Body of pancreas (tissue), 4 donors: ENCODE measurements at regions not wholly inside any gene's neighbourhood (a gene's known extent, or its start where the extent isn't known, plus 50 kb on each side); places are given as distances from the start of the nearest gene placed in this dataset.

ENCODE experiments used
- ATAC-seq: fragments of 150-250 bp; one replicate; pipeline ENCODE4 v1.9.1; 2016
- DNase-seq, 4 donors: peaks; one replicate each; pipeline ENCODE4 v3.0.0-alpha.2; 2019
- H3K27ac ChIP-seq, 4 donors: fragments of 200-600 bp; sonication (generic); 1 replicate in 3 of 4; 2 replicates in 1 of 4; pipeline versions ENCODE4 v1.5.1 to v1.6.1; 2016 to 2019; ENCODE audit warnings: mild to moderate bottlenecking in 1 of 4, mixed read lengths in 1 of 4, moderate library complexity in 1 of 4
- H3K27me3 ChIP-seq, 2 donors: fragments of 200-600 bp; sonication (generic); one replicate each; pipeline ENCODE4 v1.6.0; 2016; ENCODE audit warnings: mild to moderate bottlenecking in 1 of 2
- H3K36me3 ChIP-seq, 2 donors: fragments of 200-600 bp; sonication (generic); replicated peaks in 1 of 2; 2 replicates each; pipeline ENCODE4 v1.5.1; 2016; ENCODE audit warnings: low read depth in 2 of 2; ENCODE audit not compliant: insufficient read depth in 1 of 2
- H3K4me1 ChIP-seq: fragments of 200-600 bp; sonication (generic); one replicate; pipeline ENCODE4 v1.6.0; 2016
- H3K4me3 ChIP-seq, 2 donors: fragments of 200-600 bp; sonication (generic); 1 replicate in 1 of 2; 2 replicates in 1 of 2; pipeline ENCODE4 v1.5.1; 2016 to 2019
- H3K9me3 ChIP-seq, 3 donors: fragments of 200-600 bp; sonication (generic); 1 replicate in 2 of 3; 2 replicates in 1 of 3; pipeline ENCODE4 v1.5.1; 2016
- POLR2A ChIP-seq, 3 donors: fragments of 450-650 bp; IDR thresholded peaks; one replicate each; pipeline ENCODE4 v1.6.1; 2016; ENCODE audit warnings: antibody characterized with exemption in 3 of 3, mild to moderate bottlenecking in 2 of 3
- WGBS, 2 donors: methylation state at CpG; one replicate each; pipeline ENCODE4 v1.1.5; 2017; 5-methylcytosine and 5-hydroxymethylcytosine counted together
- intact Hi-C: fragments of 100-400 bp; cut with DNase I; formaldehyde crosslinking; loops from one replicate; pipeline ENCODE4 v1.15.1; 2023
- TF ChIP-seq, protein P1 (sequence below), 7 experiments: fragments of 450-650 bp in 4 of 7; fragments of 200-600 bp in 3 of 7; sonication (generic) in 3 of 7; IDR thresholded peaks; one replicate each; pipeline ENCODE4 v1.5.1; 2016 to 2019; ENCODE audit warnings: antibody characterized with exemption in 7 of 7

DNA sequence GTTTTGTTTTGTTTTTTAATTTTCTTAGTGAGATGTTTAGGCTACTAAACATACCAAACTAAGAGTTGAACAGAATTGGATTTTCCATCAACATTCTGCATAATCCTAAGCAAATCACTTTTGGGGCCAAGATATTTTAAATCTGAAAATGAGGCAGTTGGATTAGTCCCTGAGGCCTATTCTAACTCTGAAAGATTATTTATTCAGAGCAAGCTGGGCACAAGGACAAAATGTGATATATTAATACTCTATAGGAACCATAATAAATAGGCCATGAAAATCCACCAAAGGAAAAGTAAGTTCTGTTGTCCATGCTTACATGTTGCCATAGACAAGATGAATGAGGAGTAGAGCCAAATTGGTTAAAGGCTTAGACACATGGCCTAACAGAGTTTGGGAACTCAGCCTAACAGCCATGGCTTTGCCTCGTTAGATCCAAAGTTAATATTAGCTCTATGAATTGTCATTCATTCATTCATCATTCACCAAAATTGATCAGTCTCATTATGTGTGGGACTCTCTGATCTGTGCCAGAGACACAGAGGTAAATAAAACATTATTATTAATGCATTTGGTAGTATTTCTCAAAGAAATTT lies 183.5 kb downstream of the SCG2 start:
- WGBS, 2 donors = 7 to 17% methylated on average over 1 of the region's 1 CpG

DNA sequence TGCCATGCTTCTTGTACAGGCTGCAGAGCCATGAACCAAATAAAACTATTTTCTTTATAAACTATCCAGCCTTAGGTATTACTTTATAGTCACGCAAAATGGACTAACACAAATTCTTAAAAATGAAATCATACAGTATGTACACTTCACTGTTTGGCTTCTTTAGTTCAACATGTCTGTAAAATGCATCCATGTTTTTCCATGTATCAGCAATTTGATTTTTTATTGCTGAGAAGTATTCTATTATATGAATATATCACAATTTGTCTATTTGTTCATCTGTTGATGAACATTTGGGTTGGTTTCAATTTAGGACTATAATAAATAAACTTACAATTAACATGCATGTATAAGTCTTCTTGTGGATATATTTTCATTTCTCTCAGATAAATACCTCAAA lies 182.1 kb downstream of the SCG2 start:
- no peak for DNase-seq
- intact Hi-C loops = no loop called here
- WGBS, 2 donors = 80 to 85% methylated on average over 1 of the region's 1 CpG

More for the DNA sequence above, 183.5 kb downstream of the SCG2 start:
- Histone ChIP-seq H3K36me3 (no peaks in the 10 kb centered on the region), H3K4me1 (no peaks in the 10 kb centered on the region), H3K27me3 (no peaks in the 10 kb centered on the region), H3K9me3 (no peaks in the 10 kb centered on the region), H3K27ac (peak overlapping the region in 3 of 4 donors; percentile 42 to 58 (median 54)), H3K4me3 (no peak overlapping the region)
- intact Hi-C loops = no loop called here
- DNase-seq = no peak
- ATAC-seq = peak; percentile 30
- TF ChIP-seq, protein P1, sequence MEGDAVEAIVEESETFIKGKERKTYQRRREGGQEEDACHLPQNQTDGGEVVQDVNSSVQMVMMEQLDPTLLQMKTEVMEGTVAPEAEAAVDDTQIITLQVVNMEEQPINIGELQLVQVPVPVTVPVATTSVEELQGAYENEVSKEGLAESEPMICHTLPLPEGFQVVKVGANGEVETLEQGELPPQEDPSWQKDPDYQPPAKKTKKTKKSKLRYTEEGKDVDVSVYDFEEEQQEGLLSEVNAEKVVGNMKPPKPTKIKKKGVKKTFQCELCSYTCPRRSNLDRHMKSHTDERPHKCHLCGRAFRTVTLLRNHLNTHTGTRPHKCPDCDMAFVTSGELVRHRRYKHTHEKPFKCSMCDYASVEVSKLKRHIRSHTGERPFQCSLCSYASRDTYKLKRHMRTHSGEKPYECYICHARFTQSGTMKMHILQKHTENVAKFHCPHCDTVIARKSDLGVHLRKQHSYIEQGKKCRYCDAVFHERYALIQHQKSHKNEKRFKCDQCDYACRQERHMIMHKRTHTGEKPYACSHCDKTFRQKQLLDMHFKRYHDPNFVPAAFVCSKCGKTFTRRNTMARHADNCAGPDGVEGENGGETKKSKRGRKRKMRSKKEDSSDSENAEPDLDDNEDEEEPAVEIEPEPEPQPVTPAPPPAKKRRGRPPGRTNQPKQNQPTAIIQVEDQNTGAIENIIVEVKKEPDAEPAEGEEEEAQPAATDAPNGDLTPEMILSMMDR (IDR thresholded peaks at IDR 0.05) = no peak

DNA sequence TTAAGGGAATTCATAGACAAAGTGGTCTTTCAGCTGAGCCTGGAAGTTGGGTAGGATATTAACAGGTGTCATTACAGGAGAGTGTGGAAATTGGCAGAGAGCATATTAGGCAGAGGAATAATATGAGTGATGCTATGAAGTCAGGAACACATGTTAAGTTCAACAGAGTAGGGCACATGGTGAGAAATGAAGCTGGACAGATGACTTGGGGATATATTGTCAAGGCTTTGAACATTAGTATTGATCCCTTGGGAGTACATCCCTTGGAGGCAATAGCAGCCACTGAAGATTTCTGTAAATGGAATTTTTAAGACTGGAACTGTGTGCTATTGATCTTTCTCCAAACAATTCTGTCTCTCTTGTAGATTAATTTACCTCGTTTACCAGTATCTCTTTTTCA lies 170.7 kb downstream of the SCG2 start:
- Histone ChIP-seq H3K36me3 (no peaks in the 10 kb centered on the region), H3K4me3 (no peak overlapping the region), H3K27ac (no peak overlapping the region), H3K9me3 (no peaks in the 10 kb centered on the region), H3K27me3 (no peaks in the 10 kb centered on the region), H3K4me1 (no peaks in the 10 kb centered on the region)
- intact Hi-C loops = no loop called here
- DNase-seq (no peak), ATAC-seq (no peak)
- 14 to 26% methylated on average over 1 of the region's 1 CpG for WGBS, 2 donors
- TF ChIP-seq, protein P1 (IDR thresholded peaks at IDR 0.05) = no peak
- no peak for TF ChIP-seq POLR2A (IDR thresholded peaks at IDR 0.05)

More for the DNA sequence above, 182.1 kb downstream of the SCG2 start:
- Histone ChIP-seq H3K27me3 (no peaks in the 10 kb centered on the region), H3K27ac (no peak overlapping the region), H3K4me1 (no peaks in the 10 kb centered on the region), H3K4me3 (no peak overlapping the region), H3K9me3 (no peaks in the 10 kb centered on the region), H3K36me3 (no peaks in the 10 kb centered on the region)
- TF ChIP-seq, protein P1 (IDR thresholded peaks at IDR 0.05) = no peak
- no peak for TF ChIP-seq POLR2A (IDR thresholded peaks at IDR 0.05)
- ATAC-seq = no peak

DNA sequence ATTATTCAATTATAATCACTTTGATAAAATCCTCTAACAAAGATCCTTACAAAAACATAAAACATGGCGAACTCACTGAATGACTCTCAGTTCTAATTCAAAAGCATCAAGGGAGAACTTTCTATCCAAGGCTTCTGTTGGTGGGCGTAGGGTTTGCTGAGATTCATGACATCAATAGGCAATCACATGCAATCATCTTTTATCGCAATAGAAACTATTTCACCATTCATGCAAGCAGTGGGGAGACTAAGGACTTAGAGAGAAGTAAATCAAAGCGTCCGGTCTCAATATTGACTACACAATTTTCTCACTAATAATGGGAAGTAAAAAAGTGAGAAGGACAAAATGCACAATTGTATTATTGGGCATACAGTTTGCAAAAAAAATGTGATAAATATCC lies 168.7 kb downstream of the SCG2 start:
- H3K4me1 ChIP-seq = no peaks in the 10 kb centered on the region
- intact Hi-C loops = no loop called here
- no peaks in the 10 kb centered on the region for H3K27me3 ChIP-seq
- 71 to 91% methylated on average over 5 of the region's 5 CpGs for WGBS, 2 donors
- H3K9me3 ChIP-seq = no peaks in the 10 kb centered on the region
- ATAC-seq (no peak), DNase-seq (no peak)
- no peak overlapping the region for H3K4me3 ChIP-seq
- H3K36me3 ChIP-seq = no peaks in the 10 kb centered on the region
- TF ChIP-seq POLR2A (IDR thresholded peaks at IDR 0.05) = no peak
- TF ChIP-seq, protein P1 (IDR thresholded peaks at IDR 0.05) = no peak
- no peak overlapping the region for H3K27ac ChIP-seq

DNA sequence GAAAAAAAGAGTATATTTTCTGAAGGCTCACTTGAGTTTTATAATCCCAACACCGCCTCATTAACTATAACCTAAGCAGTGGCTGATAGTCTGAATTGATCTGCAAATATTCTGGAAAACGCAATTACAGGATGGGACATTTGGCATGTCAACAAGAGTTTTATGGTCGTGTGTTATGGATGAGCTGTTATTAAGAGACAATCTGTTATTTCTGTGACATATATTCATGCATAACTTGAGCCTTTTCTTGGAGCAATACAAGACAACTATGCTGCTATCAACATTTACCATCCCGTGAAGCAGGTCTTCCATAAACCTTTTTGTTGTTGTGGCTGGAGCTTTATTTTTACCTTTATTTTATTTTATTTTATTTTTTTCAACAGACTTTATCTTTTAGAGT lies 164.4 kb downstream of the SCG2 start:
- DNase-seq (no peak), ATAC-seq (no peak)
- Histone ChIP-seq H3K4me3 (no peak overlapping the region), H3K4me1 (no peaks in the 10 kb centered on the region), H3K27me3 (no peaks in the 10 kb centered on the region), H3K9me3 (no peaks in the 10 kb centered on the region), H3K27ac (no peak overlapping the region), H3K36me3 (no peaks in the 10 kb centered on the region)
- no peak for TF ChIP-seq POLR2A (IDR thresholded peaks at IDR 0.05)
- TF ChIP-seq, protein P1 (IDR thresholded peaks at IDR 0.05) = no peak
- intact Hi-C loops = no loop called here
- 68 to 73% methylated on average over 4 of the region's 4 CpGs for WGBS, 2 donors
